Mucosa of rectum (tissue), 2 donors: ENCODE measurements at regions not wholly inside any gene's neighbourhood (a gene's known extent, or its start where the extent isn't known, plus 50 kb on each side); places are given as distances from the start of the nearest gene placed in this dataset.

Experiments
- H3K27ac ChIP-seq, 2 donors: one replicate each; pipeline ENCODE4 v1.7.0; 2013; ENCODE audit warnings: inconsistent platforms in 2 of 2, low read depth in 2 of 2, low read length in 2 of 2
- H3K27me3 ChIP-seq, 2 donors: one replicate each; pipeline ENCODE4 v1.7.0; 2013; ENCODE audit warnings: low read length in 2 of 2; ENCODE audit not compliant: control insufficient read depth in 2 of 2, insufficient read depth in 2 of 2
- H3K36me3 ChIP-seq, 2 donors: one replicate each; pipeline ENCODE4 v1.7.0; 2013; ENCODE audit warnings: low read length in 2 of 2; ENCODE audit not compliant: control insufficient read depth in 2 of 2, insufficient read depth in 2 of 2
- H3K4me1 ChIP-seq, 2 donors: one replicate each; pipeline ENCODE4 v1.7.0; 2013; ENCODE audit warnings: low read length in 2 of 2, mild to moderate bottlenecking in 1 of 2; ENCODE audit not compliant: control insufficient read depth in 2 of 2, insufficient read depth in 2 of 2
- H3K4me3 ChIP-seq, 2 donors: one replicate each; pipeline ENCODE4 v1.7.0; 2013; ENCODE audit warnings: low read length in 2 of 2
- H3K9ac ChIP-seq, 2 donors: one replicate each; pipeline ENCODE4 v1.7.0; 2013; ENCODE audit warnings: low read length in 2 of 2, low read depth in 1 of 2, mild to moderate bottlenecking in 1 of 2
- H3K9me3 ChIP-seq, 2 donors: one replicate each; pipeline ENCODE4 v1.7.0; 2013; ENCODE audit warnings: low read length in 2 of 2; ENCODE audit not compliant: control insufficient read depth in 2 of 2
- donor health status: healthy.
- donor health status: Normal muscosa, but diverticular disease.

GRCh38 chr3:117874904-117875874, 1159.5 kb downstream of the IGSF11 start:
- Histone ChIP-seq H3K27ac (no peak overlapping the region), H3K9ac (no peak overlapping the region)

GRCh38 chr3:117875887-117876286, 1158.8 kb downstream of the IGSF11 start:
- H3K9ac ChIP-seq = no peak overlapping the region
- no peaks in the 10 kb centered on the region for H3K4me1 ChIP-seq
- H3K27me3 ChIP-seq = no peaks in the 10 kb centered on the region
- H3K9me3 ChIP-seq = no peaks in the 10 kb centered on the region
- H3K27ac ChIP-seq = no peak overlapping the region
- no peaks in the 10 kb centered on the region for H3K36me3 ChIP-seq
- H3K4me3 ChIP-seq = no peak overlapping the region

More at GRCh38 chr3:117874904-117875874, 1159.5 kb downstream of the IGSF11 start:
- no peaks in the 10 kb centered on the region for H3K27me3 ChIP-seq
- H3K4me3 ChIP-seq = no peak overlapping the region
- H3K4me1 ChIP-seq = no peaks in the 10 kb centered on the region
- no peaks in the 10 kb centered on the region for H3K9me3 ChIP-seq
- H3K36me3 ChIP-seq = no peaks in the 10 kb centered on the region

GRCh38 chr3:117880638-117881037, 1154.0 kb downstream of the IGSF11 start:
- no peaks in the 10 kb centered on the region for H3K4me1 ChIP-seq
- no peaks in the 10 kb centered on the region for H3K9me3 ChIP-seq
- H3K27me3 ChIP-seq = no peaks in the 10 kb centered on the region
- H3K27ac ChIP-seq = no peak overlapping the region
- H3K9ac ChIP-seq = no peak overlapping the region
- H3K4me3 ChIP-seq = no peak overlapping the region
- H3K36me3 ChIP-seq = no peaks in the 10 kb centered on the region

GRCh38 chr3:117881210-117881609, 1153.4 kb downstream of the IGSF11 start:
- Histone ChIP-seq H3K9ac (no peak overlapping the region), H3K9me3 (no peaks in the 10 kb centered on the region), H3K27me3 (no peaks in the 10 kb centered on the region), H3K36me3 (no peaks in the 10 kb centered on the region), H3K4me3 (no peak overlapping the region), H3K27ac (no peak overlapping the region), H3K4me1 (no peaks in the 10 kb centered on the region)

- Histone ChIP-seq H3K4me3 (no peak overlapping the region), H3K27me3 (no peaks in the 10 kb centered on the region), H3K9ac (no peak overlapping the region), H3K36me3 (no peaks in the 10 kb centered on the region), H3K4me1 (no peaks in the 10 kb centered on the region), H3K9me3 (no peaks in the 10 kb centered on the region), H3K27ac (no peak overlapping the region)
Measured at GRCh38 chr3:117885011-117885441, 1149.6 kb downstream of the IGSF11 start.

GRCh38 chr3:117886147-117886546, 1148.5 kb downstream of the IGSF11 start:
- Histone ChIP-seq H3K9me3 (no peaks in the 10 kb centered on the region), H3K4me3 (no peak overlapping the region), H3K4me1 (no peaks in the 10 kb centered on the region), H3K27ac (no peak overlapping the region), H3K9ac (no peak overlapping the region), H3K27me3 (no peaks in the 10 kb centered on the region), H3K36me3 (no peaks in the 10 kb centered on the region)

- no peaks in the 10 kb centered on the region for H3K27me3 ChIP-seq
- no peaks in the 10 kb centered on the region for H3K9me3 ChIP-seq
- no peaks in the 10 kb centered on the region for H3K36me3 ChIP-seq
- no peaks in the 10 kb centered on the region for H3K4me1 ChIP-seq
- H3K9ac ChIP-seq = no peak overlapping the region
- no peak overlapping the region for H3K27ac ChIP-seq
- no peak overlapping the region for H3K4me3 ChIP-seq
Measured at GRCh38 chr3:117887031-117887430, 1147.6 kb downstream of the IGSF11 start.

GRCh38 chr3:117887901-117888300, 1146.7 kb downstream of the IGSF11 start:
- Histone ChIP-seq H3K4me1 (no peaks in the 10 kb centered on the region), H3K4me3 (no peak overlapping the region), H3K36me3 (no peaks in the 10 kb centered on the region), H3K27me3 (no peaks in the 10 kb centered on the region), H3K27ac (no peak overlapping the region), H3K9ac (no peak overlapping the region), H3K9me3 (no peaks in the 10 kb centered on the region)

GRCh38 chr3:117892431-117892841, 1142.2 kb downstream of the IGSF11 start:
- Histone ChIP-seq H3K27me3 (no peaks in the 10 kb centered on the region), H3K4me3 (no peak overlapping the region), H3K9ac (no peak overlapping the region), H3K4me1 (no peaks in the 10 kb centered on the region), H3K36me3 (no peaks in the 10 kb centered on the region), H3K9me3 (peaks cover 0 to 2% of the 10 kb centered on the region in 2 donors), H3K27ac (no peak overlapping the region)

- H3K4me3 ChIP-seq = no peak overlapping the region
- H3K9ac ChIP-seq = no peak overlapping the region
- H3K9me3 ChIP-seq = peaks cover 0 to 5% of the 10 kb centered on the region in 2 donors
- no peaks in the 10 kb centered on the region for H3K36me3 ChIP-seq
- no peaks in the 10 kb centered on the region for H3K27me3 ChIP-seq
- no peaks in the 10 kb centered on the region for H3K4me1 ChIP-seq
- no peak overlapping the region for H3K27ac ChIP-seq
Measured at GRCh38 chr3:117893001-117893400, 1141.6 kb downstream of the IGSF11 start.
